PC-3 (cell line): ENCODE measurements at regions not wholly inside any gene's neighbourhood (a gene's known extent, or its start where the extent isn't known, plus 50 kb on each side); places are given as distances from the start of the nearest gene placed in this dataset.

Source experiments
- EZH2 ChIP-seq: fragments of 300-600 bp; sonication (generic); IDR thresholded peaks from one replicate; pipeline ENCODE4 v1.6.1; 2017; ENCODE audit warnings: antibody characterized with exemption, mild to moderate bottlenecking, low read length; ENCODE audit not compliant: unreplicated experiment
- TF ChIP-seq, protein P1 (sequence below): fragments of 300-600 bp; sonication (generic); conservative IDR thresholded peaks from 2 replicates; pipeline ENCODE4 v1.5.1; 2017; ENCODE audit warnings: antibody characterized with exemption, low read depth, mild to moderate bottlenecking, low read length

DNA sequence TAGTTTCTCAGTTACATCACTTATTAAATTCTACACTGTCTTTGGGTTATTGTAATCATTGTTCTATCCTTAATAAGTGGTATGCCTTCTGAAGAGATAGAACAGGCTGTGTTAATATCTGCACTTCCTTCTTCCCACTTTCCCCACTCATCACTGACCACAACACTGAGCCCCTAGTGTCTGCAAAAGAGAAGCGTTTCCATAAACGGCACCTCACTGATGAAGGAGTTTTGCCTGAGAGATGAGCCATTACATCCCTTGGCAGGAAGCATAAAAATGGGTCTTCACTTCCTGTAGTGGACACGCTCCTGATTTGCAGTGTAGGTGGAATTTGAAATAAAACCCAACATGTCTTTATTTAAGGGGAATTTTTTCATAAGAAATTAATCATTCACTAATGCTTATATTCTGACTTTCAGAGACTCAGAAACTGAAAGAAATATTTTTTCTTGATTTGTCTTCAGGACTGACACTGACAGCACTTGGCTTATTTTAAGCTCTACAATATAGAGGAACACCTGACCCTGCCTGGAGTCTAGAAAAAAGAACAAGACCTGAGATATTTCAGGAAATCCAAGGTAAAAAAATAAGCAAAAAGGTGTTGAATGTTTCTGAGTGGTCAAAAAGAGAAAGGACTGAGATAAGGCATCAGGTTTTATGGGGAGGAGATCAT, 275.3 kb downstream of the RAD51AP2 start:
- TF ChIP-seq, protein P1, sequence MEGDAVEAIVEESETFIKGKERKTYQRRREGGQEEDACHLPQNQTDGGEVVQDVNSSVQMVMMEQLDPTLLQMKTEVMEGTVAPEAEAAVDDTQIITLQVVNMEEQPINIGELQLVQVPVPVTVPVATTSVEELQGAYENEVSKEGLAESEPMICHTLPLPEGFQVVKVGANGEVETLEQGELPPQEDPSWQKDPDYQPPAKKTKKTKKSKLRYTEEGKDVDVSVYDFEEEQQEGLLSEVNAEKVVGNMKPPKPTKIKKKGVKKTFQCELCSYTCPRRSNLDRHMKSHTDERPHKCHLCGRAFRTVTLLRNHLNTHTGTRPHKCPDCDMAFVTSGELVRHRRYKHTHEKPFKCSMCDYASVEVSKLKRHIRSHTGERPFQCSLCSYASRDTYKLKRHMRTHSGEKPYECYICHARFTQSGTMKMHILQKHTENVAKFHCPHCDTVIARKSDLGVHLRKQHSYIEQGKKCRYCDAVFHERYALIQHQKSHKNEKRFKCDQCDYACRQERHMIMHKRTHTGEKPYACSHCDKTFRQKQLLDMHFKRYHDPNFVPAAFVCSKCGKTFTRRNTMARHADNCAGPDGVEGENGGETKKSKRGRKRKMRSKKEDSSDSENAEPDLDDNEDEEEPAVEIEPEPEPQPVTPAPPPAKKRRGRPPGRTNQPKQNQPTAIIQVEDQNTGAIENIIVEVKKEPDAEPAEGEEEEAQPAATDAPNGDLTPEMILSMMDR, result no peak
- no peak for TF ChIP-seq EZH2
